ENCODE measurements at regions not wholly inside any gene's neighbourhood (a gene's known extent, or its start where the extent isn't known, plus 50 kb on each side); places are given as distances from the start of the nearest gene placed in this dataset.

DNA sequence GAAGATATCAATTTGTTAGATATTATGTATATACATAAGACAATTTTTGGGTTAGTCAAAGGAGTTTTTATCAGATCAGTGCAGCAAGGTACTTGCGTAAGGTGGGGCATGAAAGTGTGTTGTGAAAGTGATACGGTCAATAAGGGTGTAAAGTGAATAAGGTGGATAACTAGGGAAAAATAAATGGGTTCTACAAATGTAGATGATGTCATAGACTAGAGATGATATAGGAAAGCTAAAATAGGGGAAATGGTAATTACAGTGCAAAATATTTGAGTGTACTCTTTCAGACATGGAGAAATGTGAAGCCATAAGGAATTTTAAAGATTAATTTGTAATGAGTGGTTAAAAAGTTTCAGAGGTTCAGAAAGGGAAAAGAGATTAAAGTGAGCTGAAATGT is 180.6 kb upstream of the KHDRBS2 start:
- no peak overlapping the region for H3K4me3 ChIP-seq (ENCODE audit: control insufficient read depth, low read depth, low read length)
- TF ChIP-seq, protein P1, sequence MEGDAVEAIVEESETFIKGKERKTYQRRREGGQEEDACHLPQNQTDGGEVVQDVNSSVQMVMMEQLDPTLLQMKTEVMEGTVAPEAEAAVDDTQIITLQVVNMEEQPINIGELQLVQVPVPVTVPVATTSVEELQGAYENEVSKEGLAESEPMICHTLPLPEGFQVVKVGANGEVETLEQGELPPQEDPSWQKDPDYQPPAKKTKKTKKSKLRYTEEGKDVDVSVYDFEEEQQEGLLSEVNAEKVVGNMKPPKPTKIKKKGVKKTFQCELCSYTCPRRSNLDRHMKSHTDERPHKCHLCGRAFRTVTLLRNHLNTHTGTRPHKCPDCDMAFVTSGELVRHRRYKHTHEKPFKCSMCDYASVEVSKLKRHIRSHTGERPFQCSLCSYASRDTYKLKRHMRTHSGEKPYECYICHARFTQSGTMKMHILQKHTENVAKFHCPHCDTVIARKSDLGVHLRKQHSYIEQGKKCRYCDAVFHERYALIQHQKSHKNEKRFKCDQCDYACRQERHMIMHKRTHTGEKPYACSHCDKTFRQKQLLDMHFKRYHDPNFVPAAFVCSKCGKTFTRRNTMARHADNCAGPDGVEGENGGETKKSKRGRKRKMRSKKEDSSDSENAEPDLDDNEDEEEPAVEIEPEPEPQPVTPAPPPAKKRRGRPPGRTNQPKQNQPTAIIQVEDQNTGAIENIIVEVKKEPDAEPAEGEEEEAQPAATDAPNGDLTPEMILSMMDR (conservative IDR thresholded peaks at IDR 0.05; ENCODE audit: control insufficient read depth, insufficient read depth, low read depth, low read length) = no peak
- DNase-seq (ENCODE audit: low read depth) = no peak

DNA sequence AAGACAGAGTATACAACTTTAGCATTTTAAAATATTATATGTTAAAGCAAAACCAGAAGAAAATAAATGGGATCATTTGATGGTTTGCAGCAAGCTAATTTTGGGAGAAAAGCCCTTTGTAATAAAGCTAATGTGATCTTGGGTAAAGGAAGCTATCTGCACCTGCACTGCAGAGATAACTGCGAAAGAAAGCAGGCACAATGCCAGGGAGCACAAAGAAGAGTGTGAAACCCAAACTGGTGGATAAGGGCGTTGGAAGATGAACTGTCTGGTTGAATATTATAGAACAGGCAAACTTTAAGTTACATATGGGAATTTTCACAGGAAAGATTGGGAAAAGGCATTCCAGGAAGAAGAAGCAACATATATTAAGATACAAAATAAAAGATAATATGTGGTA is 179.2 kb upstream of the KHDRBS2 start:
- H3K4me3 ChIP-seq (ENCODE audit: control insufficient read depth, low read depth, low read length) = no peak overlapping the region
- DNase-seq (ENCODE audit: low read depth) = no peak
- TF ChIP-seq, protein P1 (conservative IDR thresholded peaks at IDR 0.05; ENCODE audit: control insufficient read depth, insufficient read depth, low read depth, low read length) = no peak

DNA sequence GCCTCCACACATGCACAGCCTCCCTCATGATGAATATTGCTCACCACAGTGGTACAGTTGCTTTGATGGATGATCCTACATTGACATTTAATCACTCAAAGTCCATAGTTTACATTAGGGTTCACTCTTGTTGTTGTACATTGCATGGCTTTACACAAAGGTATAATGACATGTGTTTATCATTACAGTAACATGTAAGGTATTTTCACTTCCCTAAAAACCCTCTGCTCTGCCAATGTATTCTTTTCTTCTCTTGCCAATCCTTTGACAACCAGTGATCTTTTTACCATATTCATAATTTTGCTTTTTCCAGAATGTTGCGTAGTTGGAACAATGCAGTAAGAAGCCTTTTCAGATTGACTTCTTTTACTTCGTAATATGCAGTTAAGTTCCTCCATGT is 166.6 kb upstream of the KHDRBS2 start:
- H3K4me3 ChIP-seq (ENCODE audit: control insufficient read depth, low read depth, low read length) = no peak overlapping the region
- TF ChIP-seq, protein P1 (conservative IDR thresholded peaks at IDR 0.05; ENCODE audit: control insufficient read depth, insufficient read depth, low read depth, low read length) = no peak
- DNase-seq (ENCODE audit: low read depth) = no peak

DNA sequence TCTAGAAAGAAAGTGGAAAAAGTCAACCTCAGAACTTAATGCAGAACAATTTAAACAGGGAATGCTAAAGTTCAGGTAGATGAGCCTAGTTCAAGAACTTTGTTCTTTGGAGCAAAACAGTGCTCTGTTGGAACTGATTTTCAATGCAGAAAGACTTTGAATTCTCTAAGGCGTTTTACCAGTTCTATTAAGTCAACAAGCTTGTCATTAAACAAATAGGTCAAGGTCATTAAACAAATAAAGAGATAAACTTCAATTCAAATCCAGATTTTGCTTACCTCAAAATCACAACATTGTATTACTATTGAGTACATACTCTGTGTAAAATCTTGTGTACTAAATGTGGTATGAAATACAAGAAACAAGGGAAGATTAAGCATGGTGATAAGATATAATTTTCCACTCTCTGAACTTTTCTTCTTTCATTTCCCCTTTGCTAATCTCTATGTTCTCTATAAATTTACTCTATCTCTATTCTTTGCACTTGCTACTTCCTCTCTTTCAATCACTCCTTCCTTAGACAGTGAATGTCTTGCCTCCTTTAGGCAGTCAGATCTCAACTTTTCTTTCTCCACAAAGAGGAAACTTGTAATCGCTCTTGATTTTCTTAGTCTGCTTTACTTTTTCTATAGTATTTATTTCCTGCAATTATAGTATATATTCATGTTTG is 160.8 kb upstream of the KHDRBS2 start:
- DNase-seq (ENCODE audit: low read depth) = no peak
- no peak overlapping the region for H3K4me3 ChIP-seq (ENCODE audit: control insufficient read depth, low read depth, low read length)
- TF ChIP-seq, protein P1 (conservative IDR thresholded peaks at IDR 0.05; ENCODE audit: control insufficient read depth, insufficient read depth, low read depth, low read length) = no peak

DNA sequence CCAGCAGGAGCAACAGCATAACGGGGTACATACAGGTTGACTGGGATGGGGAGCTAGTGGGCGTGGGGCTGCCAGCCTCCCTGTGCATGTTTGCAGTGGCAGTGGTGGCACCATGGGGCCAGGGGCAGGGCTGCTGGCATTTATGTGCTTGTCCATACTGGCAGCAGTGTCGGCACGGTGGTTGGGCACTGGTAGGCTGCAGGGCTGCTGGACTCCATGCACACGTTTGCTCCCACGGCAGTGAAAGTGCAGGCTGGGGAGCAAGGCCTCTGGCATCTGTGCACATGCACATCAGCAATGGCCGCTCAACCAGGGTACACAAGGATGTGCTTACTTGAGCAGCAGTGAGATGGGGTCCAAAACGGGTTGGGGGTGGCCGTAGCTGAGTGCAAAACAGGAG is 159.5 kb upstream of the KHDRBS2 start:
- no peak overlapping the region for H3K4me3 ChIP-seq (ENCODE audit: control insufficient read depth, low read depth, low read length)
- TF ChIP-seq, protein P1 (conservative IDR thresholded peaks at IDR 0.05; ENCODE audit: control insufficient read depth, insufficient read depth, low read depth, low read length) = no peak
- no peak for DNase-seq (ENCODE audit: low read depth)

DNA sequence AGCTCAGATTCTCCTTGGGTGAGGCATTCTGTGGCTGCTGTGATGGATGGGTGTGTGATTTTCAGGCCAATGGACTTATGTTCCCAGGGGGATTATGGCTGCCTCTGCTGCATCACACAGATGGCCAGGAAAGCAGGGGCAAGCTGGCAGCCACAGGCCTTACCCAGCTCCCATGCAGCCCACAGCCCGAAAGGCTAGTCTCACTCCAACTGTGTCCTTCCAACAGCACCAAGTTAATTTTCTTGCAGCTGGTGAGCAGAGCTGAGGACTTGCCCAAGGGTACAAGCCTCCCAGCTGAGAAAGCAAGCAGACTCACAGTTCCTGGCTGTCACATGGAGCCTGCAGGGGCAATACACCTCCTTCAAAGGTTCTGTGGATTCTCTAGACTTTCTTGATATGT is 155.2 kb upstream of the KHDRBS2 start:
- no peak overlapping the region for H3K4me3 ChIP-seq (ENCODE audit: control insufficient read depth, low read depth, low read length)
- DNase-seq (ENCODE audit: low read depth) = no peak
- TF ChIP-seq, protein P1 (conservative IDR thresholded peaks at IDR 0.05; ENCODE audit: control insufficient read depth, insufficient read depth, low read depth, low read length) = no peak

DNA sequence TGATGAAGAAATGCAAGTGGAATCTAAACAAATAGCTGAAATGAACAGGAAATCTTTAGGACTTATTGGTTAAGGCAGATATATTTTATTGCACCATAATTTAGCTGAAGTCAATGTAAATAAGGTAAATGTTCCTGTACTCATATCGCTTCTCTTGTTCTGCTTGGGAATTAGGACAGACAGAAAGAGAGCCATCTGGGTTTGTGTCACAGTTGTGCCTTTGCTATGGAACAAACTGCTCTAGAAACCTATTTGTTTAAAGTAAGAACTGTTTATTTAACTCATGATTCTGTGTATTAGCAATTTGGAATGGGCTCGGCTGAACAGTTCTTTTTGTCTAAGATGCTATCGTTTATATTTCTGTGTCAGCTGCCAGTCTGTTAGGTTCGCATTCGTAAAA is 143.8 kb upstream of the KHDRBS2 start:
- no peak for DNase-seq (ENCODE audit: low read depth)
- TF ChIP-seq, protein P1 (conservative IDR thresholded peaks at IDR 0.05; ENCODE audit: control insufficient read depth, insufficient read depth, low read depth, low read length) = no peak
- H3K4me3 ChIP-seq (ENCODE audit: control insufficient read depth, low read depth, low read length) = no peak overlapping the region
